Loucy (cell line): ENCODE measurements at regions not wholly inside any gene's neighbourhood (a gene's known extent, or its start where the extent isn't known, plus 50 kb on each side); places are given as distances from the start of the nearest gene placed in this dataset.

Source experiments
- EZH2phosphoT487 ChIP-seq: fragments of 200-600 bp; IDR thresholded peaks from 2 replicates; pipeline ENCODE4 v1.6.1; 2018; ENCODE audit warnings: antibody characterized with exemption, mild to moderate bottlenecking, moderate library complexity, borderline replicate concordance
- TF ChIP-seq, protein P1 (sequence below): fragments of 200-600 bp; sonication (generic); conservative IDR thresholded peaks from 2 replicates; pipeline ENCODE4 v1.5.1; 2014; ENCODE audit warnings: mild to moderate bottlenecking, antibody characterized with exemption, low read length

DNA sequence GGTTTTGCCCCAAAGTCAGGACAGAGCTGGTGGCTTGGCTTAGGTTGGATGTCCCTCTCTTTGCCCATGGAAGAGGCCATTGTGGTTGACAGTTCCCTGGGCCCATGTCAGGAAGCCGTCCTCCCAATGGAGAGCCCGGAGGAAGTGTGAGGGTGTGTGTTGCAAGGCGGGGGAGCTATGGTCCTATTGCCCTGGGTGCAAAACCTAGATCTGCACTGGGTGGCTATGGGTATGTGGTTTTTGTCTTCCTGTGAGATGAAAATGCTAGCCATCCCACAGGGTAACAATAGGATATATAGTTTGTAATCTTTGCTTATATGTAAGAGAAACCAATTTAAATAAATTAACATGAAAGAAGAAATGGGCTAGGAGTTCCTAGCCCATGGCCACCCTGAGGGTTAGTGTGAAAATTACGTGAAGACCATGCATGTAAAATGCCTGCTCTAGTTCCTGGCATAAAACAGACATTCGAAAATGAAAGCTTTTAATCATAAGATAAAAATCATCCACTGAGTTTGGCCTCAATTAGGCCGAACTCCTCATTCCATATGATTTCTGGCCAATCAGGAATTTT lies 189.2 kb downstream of the PLPP4 start:
- TF ChIP-seq, protein P1, sequence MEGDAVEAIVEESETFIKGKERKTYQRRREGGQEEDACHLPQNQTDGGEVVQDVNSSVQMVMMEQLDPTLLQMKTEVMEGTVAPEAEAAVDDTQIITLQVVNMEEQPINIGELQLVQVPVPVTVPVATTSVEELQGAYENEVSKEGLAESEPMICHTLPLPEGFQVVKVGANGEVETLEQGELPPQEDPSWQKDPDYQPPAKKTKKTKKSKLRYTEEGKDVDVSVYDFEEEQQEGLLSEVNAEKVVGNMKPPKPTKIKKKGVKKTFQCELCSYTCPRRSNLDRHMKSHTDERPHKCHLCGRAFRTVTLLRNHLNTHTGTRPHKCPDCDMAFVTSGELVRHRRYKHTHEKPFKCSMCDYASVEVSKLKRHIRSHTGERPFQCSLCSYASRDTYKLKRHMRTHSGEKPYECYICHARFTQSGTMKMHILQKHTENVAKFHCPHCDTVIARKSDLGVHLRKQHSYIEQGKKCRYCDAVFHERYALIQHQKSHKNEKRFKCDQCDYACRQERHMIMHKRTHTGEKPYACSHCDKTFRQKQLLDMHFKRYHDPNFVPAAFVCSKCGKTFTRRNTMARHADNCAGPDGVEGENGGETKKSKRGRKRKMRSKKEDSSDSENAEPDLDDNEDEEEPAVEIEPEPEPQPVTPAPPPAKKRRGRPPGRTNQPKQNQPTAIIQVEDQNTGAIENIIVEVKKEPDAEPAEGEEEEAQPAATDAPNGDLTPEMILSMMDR: no peak
- no peak for TF ChIP-seq EZH2phosphoT487
